HepG2 (cell line): ENCODE measurements at regions not wholly inside any gene's neighbourhood (a gene's known extent, or its start where the extent isn't known, plus 50 kb on each side); places are given as distances from the start of the nearest gene placed in this dataset.
A peak's percentile ranks its signal among the peaks of the same experiment; 100 is the strongest.

ENCODE experiments used
- ARNT2 ChIP-seq: sonication (generic); formaldehyde crosslinking; IDR thresholded peaks from 2 replicates; pipeline ENCODE4 v1.8.0; 2022; ENCODE audit warnings: mild to moderate bottlenecking, low read depth, missing genetic modification reagents, moderate library complexity
- CBFB ChIP-seq: sonication (generic); formaldehyde crosslinking; IDR thresholded peaks from 2 replicates; pipeline ENCODE4 v1.4.0; 2020; ENCODE audit warnings: missing genetic modification reagents
- EHMT2 ChIP-seq: fragments of 200-600 bp; sonication (generic); IDR thresholded peaks from 2 replicates; pipeline ENCODE4 v1.7.0; 2017; ENCODE audit warnings: antibody characterized with exemption, low read depth, low read length, borderline replicate concordance
- FOXA1 ChIP-seq, 2 experiments: fragments of 450-650 bp in 1 of 2; sonication (generic) in 1 of 2; formaldehyde crosslinking in 1 of 2; IDR thresholded peaks; 2 replicates each; pipeline versions ENCODE4 v1.4.0 to v1.6.1; 2016 to 2020; ENCODE audit warnings: missing genetic modification reagents in 1 of 2
- FOXA3 ChIP-seq: IDR thresholded peaks from 2 replicates; pipeline ENCODE4 v1.6.1; 2016; ENCODE audit warnings: missing genetic modification reagents, missing compliant biosample characterization
- KAT7 ChIP-seq: IDR thresholded peaks from 2 replicates; pipeline ENCODE4 v1.6.1; 2018; ENCODE audit warnings: borderline replicate concordance, missing compliant biosample characterization
- NR2F1 ChIP-seq, 2 experiments: fragments of 450-650 bp in 1 of 2; formaldehyde crosslinking in 1 of 2; IDR thresholded peaks; 2 replicates each; pipeline versions ENCODE4 v1.5.0 to v1.6.1; 2016 to 2020; ENCODE audit warnings: mild to moderate bottlenecking in 1 of 2, missing compliant biosample characterization in 1 of 2, missing genetic modification reagents in 1 of 2, moderate library complexity in 1 of 2
- PRPF4 ChIP-seq: fragments of 200-400 bp; formaldehyde crosslinking; IDR thresholded peaks from 2 replicates; pipeline ENCODE4 v1.6.1; 2016; ENCODE audit warnings: low read length, low read depth; ENCODE audit not compliant: poor library complexity, severe bottlenecking
- SALL1 ChIP-seq: sonication (generic); formaldehyde crosslinking; IDR thresholded peaks from 2 replicates; pipeline ENCODE4 v1.8.0; 2022; ENCODE audit warnings: mild to moderate bottlenecking, missing genetic modification reagents
- ZKSCAN1 ChIP-seq: fragments of 150-350 bp; IDR thresholded peaks from 2 replicates; pipeline ENCODE4 v1.6.1; 2014; ENCODE audit warnings: low read length
- ZNF17 ChIP-seq: sonication (generic); formaldehyde crosslinking; IDR thresholded peaks from 2 replicates; pipeline ENCODE4 v1.5.0; 2020; ENCODE audit warnings: mild to moderate bottlenecking, missing genetic modification reagents
- ZNF180 ChIP-seq: sonication (generic); formaldehyde crosslinking; IDR thresholded peaks from 2 replicates; pipeline ENCODE4 v1.4.0; 2020; ENCODE audit warnings: low read depth, missing genetic modification reagents, borderline replicate concordance
- ZNF605 ChIP-seq: sonication (generic); formaldehyde crosslinking; IDR thresholded peaks from 2 replicates; pipeline ENCODE4 v1.8.0; 2022; ENCODE audit warnings: mild to moderate bottlenecking, missing genetic modification reagents
- ZNF703 ChIP-seq: sonication (generic); formaldehyde crosslinking; IDR thresholded peaks from 2 replicates; pipeline ENCODE4 v1.5.1; 2020; ENCODE audit warnings: missing genetic modification reagents, mild to moderate bottlenecking, moderate library complexity, borderline replicate concordance
- ZNF878 ChIP-seq: sonication (generic); formaldehyde crosslinking; IDR thresholded peaks from 2 replicates; pipeline ENCODE4 v1.8.1; 2023; ENCODE audit warnings: mild to moderate bottlenecking, missing genetic modification reagents, moderate library complexity
- ZSCAN20 ChIP-seq: sonication (generic); formaldehyde crosslinking; IDR thresholded peaks from 2 replicates; pipeline ENCODE4 v1.4.0; 2020; ENCODE audit warnings: missing genetic modification reagents, mild to moderate bottlenecking, borderline replicate concordance
- TF ChIP-seq, protein P1 (sequence below): sonication (generic); formaldehyde crosslinking; IDR thresholded peaks from 2 replicates; pipeline ENCODE4 v1.8.0; 2022; ENCODE audit warnings: mild to moderate bottlenecking, missing genetic modification reagents; ENCODE audit not compliant: insufficient replicate concordance
- TF ChIP-seq, protein P2 (sequence below): sonication (generic); formaldehyde crosslinking; IDR thresholded peaks from 2 replicates; pipeline ENCODE4 v1.4.0; 2020; ENCODE audit warnings: missing genetic modification reagents, low read depth, mild to moderate bottlenecking, borderline replicate concordance
- TF ChIP-seq, protein P3 (sequence below): sonication (generic); formaldehyde crosslinking; IDR thresholded peaks from 2 replicates; pipeline ENCODE4 v1.4.0; 2020; ENCODE audit warnings: mild to moderate bottlenecking, missing genetic modification reagents, borderline replicate concordance

DNA sequence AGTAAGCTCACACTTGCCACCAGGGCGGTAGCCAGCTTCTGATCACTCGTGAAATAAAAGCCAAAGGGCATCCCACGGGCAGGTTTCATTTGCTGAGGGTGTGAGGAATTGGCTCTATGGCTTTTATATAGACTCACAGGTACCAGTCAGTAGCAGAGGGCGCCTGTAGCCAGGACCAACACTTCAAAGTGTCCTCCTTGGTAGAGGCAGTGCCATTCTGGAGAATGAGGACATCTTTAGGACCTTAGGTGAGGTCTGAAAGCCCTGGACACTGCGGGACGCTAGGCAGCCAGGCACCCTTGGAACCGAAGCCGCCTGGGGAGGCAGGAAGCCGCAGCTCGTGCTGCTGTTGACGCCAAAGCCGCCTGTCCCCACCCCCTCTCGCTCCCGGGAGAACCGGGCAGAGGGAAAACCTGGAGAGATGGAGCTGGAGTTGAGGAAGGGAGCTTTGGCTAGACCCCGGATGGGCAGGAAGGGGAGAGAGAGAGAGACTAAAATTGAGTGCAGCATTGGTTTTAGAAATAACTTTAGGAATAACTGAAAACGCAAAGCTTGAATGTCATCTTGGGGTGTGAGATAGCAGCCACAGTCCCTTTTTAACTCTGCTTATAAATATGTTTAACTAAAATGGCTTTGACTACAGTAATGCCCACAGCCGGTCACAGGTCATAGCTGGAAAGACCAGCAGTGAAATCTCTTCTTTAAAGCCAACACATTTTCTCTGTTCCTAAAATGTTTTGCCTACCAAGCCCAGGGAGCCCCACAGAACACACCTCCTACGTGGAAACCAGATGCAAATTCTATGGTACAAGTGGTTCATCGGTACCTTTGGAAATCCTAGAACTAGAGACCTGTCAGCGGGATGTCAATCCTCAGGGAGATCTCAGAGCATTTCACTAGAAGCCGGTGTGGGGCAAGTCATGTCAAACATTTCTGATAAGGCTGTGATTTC, 128.5 kb upstream of the CDYL start (continued):
- TF ChIP-seq ZNF703 (CRISPR knock-in tag) (no peak), ZNF878 (peak; percentile 97), EHMT2 (no peak), FOXA1 (IDR thresholded peaks at IDR 0.05) (no peak), FOXA1 (CRISPR knock-in tag; IDR thresholded peaks at IDR 0.05) (peak; percentile 65), KAT7 (CRISPR knock-in tag) (0 out of 2 replicates have a peak, but pooled peaks have one; percentile 67), ARNT2 (CRISPR knock-in tag) (peak; percentile 98), NR2F1 (CRISPR knock-in tag; IDR thresholded peaks at IDR 0.05) (no peak), ZKSCAN1 (no peak), PRPF4 (no peak), ZSCAN20 (CRISPR knock-in tag) (0 out of 2 replicates have a peak, but pooled peaks have one; percentile 45), ZNF17 (no peak), FOXA3 (CRISPR knock-in tag) (peak; percentile 71), ZNF180 (CRISPR knock-in tag) (no peak), ZNF605 (CRISPR knock-in tag) (peak; percentile 81), SALL1 (peak; percentile 93), CBFB (CRISPR knock-in tag) (peak; percentile 74)
- TF ChIP-seq, protein P1, sequence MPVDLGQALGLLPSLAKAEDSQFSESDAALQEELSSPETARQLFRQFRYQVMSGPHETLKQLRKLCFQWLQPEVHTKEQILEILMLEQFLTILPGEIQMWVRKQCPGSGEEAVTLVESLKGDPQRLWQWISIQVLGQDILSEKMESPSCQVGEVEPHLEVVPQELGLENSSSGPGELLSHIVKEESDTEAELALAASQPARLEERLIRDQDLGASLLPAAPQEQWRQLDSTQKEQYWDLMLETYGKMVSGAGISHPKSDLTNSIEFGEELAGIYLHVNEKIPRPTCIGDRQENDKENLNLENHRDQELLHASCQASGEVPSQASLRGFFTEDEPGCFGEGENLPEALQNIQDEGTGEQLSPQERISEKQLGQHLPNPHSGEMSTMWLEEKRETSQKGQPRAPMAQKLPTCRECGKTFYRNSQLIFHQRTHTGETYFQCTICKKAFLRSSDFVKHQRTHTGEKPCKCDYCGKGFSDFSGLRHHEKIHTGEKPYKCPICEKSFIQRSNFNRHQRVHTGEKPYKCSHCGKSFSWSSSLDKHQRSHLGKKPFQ (CRISPR knock-in tag), result peak; percentile 45
- TF ChIP-seq, protein P2, sequence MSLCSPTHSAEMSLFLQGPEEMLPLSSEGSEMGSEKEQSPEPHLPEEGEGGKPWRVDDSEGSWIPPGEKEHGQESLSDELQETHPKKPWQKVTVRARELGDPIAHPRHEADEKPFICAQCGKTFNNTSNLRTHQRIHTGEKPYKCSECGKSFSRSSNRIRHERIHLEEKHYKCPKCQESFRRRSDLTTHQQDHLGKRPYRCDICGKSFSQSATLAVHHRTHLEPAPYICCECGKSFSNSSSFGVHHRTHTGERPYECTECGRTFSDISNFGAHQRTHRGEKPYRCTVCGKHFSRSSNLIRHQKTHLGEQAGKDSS, result peak; percentile 51; the same call in 1 of the 2 replicates
- TF ChIP-seq, protein P3, sequence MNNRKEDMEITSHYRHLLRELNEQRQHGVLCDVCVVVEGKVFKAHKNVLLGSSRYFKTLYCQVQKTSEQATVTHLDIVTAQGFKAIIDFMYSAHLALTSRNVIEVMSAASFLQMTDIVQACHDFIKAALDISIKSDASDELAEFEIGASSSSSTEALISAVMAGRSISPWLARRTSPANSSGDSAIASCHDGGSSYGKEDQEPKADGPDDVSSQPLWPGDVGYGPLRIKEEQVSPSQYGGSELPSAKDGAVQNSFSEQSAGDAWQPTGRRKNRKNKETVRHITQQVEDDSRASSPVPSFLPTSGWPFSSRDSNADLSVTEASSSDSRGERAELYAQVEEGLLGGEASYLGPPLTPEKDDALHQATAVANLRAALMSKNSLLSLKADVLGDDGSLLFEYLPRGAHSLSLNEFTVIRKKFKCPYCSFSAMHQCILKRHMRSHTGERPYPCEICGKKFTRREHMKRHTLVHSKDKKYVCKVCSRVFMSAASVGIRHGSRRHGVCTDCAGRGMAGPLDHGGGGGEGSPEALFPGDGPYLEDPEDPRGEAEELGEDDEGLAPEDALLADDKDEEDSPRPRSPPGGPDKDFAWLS (CRISPR knock-in tag), result no peak
